Lower lobe of right lung (tissue), 2 donors: ENCODE measurements at regions not wholly inside any gene's neighbourhood (a gene's known extent, or its start where the extent isn't known, plus 50 kb on each side); places are given as distances from the start of the nearest gene placed in this dataset.

Experiments used
- ATAC-seq, 2 donors: fragments of 200-7000 bp; cut with Tn5 transposase; one replicate each; pipeline ENCODE4 v1.9.1; 2020 to 2022; ENCODE audit warnings: mild to moderate bottlenecking in 2 of 2, moderate library complexity in 2 of 2
- DNase-seq: peaks from one replicate; pipeline ENCODE4 v3.0.0-alpha.2; 2020
- H3K27ac ChIP-seq: fragments of 200-600 bp; one replicate; pipeline ENCODE4 v1.8.0; 2022
- H3K27me3 ChIP-seq: fragments of 200-600 bp; one replicate; pipeline ENCODE4 v1.8.0; 2022; ENCODE audit warnings: low read depth
- H3K36me3 ChIP-seq: fragments of 200-600 bp; one replicate; pipeline ENCODE4 v1.8.0; 2022; ENCODE audit warnings: mild to moderate bottlenecking
- H3K4me1 ChIP-seq: fragments of 200-600 bp; one replicate; pipeline ENCODE4 v1.8.0; 2022
- H3K4me3 ChIP-seq: fragments of 200-600 bp; one replicate; pipeline ENCODE4 v1.8.0; 2022; ENCODE audit warnings: mild to moderate bottlenecking
- H3K9me3 ChIP-seq: fragments of 200-600 bp; one replicate; pipeline ENCODE4 v1.8.0; 2022
- intact Hi-C: fragments of 100-400 bp; cut with DNase I; formaldehyde crosslinking; loops from one replicate; pipeline ENCODE4 v1.11.0; 2022
- TF ChIP-seq, protein P1 (sequence below): fragments of 200-600 bp; IDR thresholded peaks from one replicate; pipeline ENCODE4 v1.8.0; 2022; ENCODE audit warnings: antibody characterized with exemption, mild to moderate bottlenecking
- donor health status: DM: no; HTN: yes; CAD: no; lungs with severe emphysema.

DNA sequence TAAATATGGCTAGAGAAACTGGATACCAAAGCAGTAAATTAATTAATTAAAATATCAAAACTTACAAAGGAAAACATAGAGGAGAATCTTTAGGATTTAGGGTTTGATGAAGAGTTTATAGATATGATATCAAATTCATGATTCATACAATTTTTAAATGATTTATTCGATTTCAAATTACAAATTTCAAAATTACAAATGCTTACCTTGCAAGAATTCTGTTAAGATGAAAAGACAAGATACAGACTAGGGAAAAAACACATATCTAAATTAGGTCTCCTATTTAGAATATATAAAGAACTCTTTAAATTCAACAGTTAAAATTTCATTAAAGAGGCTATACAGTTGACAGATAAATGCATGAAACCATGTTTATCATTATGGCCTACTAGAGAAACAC is 930.7 kb downstream of the ZPLD1 start:
- DNase-seq (no peak), ATAC-seq (no peak)
- no peaks in the 10 kb centered on the region for H3K9me3 ChIP-seq
- no peak overlapping the region for H3K27ac ChIP-seq
- H3K4me3 ChIP-seq = no peak overlapping the region
- no peaks in the 10 kb centered on the region for H3K4me1 ChIP-seq
- no peaks in the 10 kb centered on the region for H3K36me3 ChIP-seq
- TF ChIP-seq, protein P1, sequence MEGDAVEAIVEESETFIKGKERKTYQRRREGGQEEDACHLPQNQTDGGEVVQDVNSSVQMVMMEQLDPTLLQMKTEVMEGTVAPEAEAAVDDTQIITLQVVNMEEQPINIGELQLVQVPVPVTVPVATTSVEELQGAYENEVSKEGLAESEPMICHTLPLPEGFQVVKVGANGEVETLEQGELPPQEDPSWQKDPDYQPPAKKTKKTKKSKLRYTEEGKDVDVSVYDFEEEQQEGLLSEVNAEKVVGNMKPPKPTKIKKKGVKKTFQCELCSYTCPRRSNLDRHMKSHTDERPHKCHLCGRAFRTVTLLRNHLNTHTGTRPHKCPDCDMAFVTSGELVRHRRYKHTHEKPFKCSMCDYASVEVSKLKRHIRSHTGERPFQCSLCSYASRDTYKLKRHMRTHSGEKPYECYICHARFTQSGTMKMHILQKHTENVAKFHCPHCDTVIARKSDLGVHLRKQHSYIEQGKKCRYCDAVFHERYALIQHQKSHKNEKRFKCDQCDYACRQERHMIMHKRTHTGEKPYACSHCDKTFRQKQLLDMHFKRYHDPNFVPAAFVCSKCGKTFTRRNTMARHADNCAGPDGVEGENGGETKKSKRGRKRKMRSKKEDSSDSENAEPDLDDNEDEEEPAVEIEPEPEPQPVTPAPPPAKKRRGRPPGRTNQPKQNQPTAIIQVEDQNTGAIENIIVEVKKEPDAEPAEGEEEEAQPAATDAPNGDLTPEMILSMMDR = no peak
- intact Hi-C loops = no loop called here
- no peaks in the 10 kb centered on the region for H3K27me3 ChIP-seq

DNA sequence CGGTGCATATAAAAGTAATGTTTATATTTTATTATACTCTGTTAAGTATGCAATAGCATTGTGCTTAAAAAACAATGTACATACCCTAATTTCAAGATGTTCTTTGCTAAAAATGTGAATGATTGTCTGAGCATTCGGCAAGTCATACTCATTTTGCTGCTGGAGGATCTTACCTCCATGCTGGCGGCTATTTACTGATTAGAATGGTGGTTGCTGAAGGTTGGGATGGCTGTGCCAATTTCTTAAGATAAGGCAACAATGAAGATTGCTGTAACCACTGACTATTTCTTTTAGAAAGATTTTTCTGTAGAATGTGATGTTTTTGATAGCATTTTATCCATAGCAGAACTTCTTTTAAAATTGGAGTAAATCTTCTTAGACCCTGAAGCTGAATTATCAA is 932.7 kb downstream of the ZPLD1 start:
- no peak for DNase-seq
- no peak for ATAC-seq
- Histone ChIP-seq H3K27me3 (no peaks in the 10 kb centered on the region), H3K4me1 (no peaks in the 10 kb centered on the region), H3K4me3 (no peak overlapping the region), H3K27ac (no peak overlapping the region), H3K36me3 (no peaks in the 10 kb centered on the region), H3K9me3 (no peaks in the 10 kb centered on the region)
- TF ChIP-seq, protein P1 = no peak
- intact Hi-C loops = no loop called here

DNA sequence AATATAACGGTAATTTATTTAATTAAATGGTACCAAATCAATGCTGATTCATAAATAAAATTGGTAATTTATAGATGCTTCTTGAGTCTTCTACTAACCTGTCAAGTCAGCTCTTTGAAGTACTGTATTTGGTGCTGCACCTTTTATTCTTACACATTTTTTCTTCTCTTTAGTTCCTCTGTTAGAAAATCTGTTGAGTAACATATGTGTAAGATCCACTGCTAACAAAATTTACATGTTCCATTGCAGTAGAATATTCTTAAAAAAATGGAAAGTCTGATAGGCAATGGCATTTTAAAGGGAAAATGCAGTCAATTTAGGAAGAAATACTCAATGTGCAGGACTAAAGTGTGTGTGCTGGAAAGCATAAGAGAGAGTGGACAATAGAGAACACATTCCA is 936.6 kb downstream of the ZPLD1 start:
- H3K4me1 ChIP-seq = no peaks in the 10 kb centered on the region
- H3K4me3 ChIP-seq = no peak overlapping the region
- TF ChIP-seq, protein P1 = no peak
- ATAC-seq (no peak), DNase-seq (no peak)
- no peak overlapping the region for H3K27ac ChIP-seq
- H3K27me3 ChIP-seq = no peaks in the 10 kb centered on the region
- no peaks in the 10 kb centered on the region for H3K36me3 ChIP-seq
- H3K9me3 ChIP-seq = no peaks in the 10 kb centered on the region
- intact Hi-C loops = no loop called here

DNA sequence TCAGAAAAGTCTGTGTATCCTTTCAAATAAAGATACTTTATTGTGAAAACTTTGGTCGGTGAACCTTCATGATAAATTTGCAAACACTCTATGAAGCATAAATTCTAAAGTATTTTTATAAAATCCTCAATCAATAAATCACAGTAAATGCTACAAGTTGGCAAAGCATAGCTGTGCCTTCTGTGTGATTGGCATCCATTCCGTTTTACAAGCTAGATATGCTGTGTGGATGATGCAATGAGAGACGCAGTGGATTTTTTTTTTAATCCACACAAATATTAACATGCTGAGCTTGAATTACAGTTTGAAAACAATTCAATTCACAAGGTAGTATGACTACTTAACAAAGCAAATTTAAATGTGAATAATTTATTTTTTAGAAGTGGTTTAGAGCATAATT is 937.2 kb downstream of the ZPLD1 start:
- H3K27me3 ChIP-seq = no peaks in the 10 kb centered on the region
- DNase-seq (no peak), ATAC-seq (no peak)
- TF ChIP-seq, protein P1 = no peak
- intact Hi-C loops = no loop called here
- no peaks in the 10 kb centered on the region for H3K36me3 ChIP-seq
- no peak overlapping the region for H3K4me3 ChIP-seq
- H3K27ac ChIP-seq = no peak overlapping the region
- H3K9me3 ChIP-seq = no peaks in the 10 kb centered on the region
- no peaks in the 10 kb centered on the region for H3K4me1 ChIP-seq

DNA sequence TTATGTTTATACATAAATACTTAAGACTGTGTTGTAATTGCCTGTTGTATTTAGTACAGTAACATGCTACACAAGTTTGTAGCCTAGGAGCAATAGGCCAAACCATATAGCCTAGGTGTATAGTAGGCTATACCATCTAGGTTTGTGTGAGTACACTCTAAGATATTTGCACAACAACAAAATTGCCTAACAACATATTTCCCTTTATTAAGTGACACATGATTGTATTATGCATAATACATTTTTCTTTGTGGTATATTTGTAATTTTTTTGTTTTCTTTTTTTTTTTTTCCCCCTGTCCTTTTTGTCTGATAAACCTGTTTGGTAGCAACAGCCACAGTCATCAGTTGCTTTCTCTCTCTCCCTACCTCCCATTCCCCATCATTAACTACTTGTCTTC is 945.6 kb downstream of the ZPLD1 start:
- TF ChIP-seq, protein P1 = no peak
- H3K27me3 ChIP-seq = no peaks in the 10 kb centered on the region
- H3K36me3 ChIP-seq = no peaks in the 10 kb centered on the region
- no peak overlapping the region for H3K27ac ChIP-seq
- intact Hi-C loops = no loop called here
- H3K4me3 ChIP-seq = no peak overlapping the region
- no peaks in the 10 kb centered on the region for H3K4me1 ChIP-seq
- DNase-seq = no peak
- no peaks in the 10 kb centered on the region for H3K9me3 ChIP-seq
- ATAC-seq = no peak
